Esophagus muscularis mucosa (tissue), 3 donors: ENCODE measurements at regions not wholly inside any gene's neighbourhood (a gene's known extent, or its start where the extent isn't known, plus 50 kb on each side); places are given as distances from the start of the nearest gene placed in this dataset.

Experiments used
- EP300 ChIP-seq: sonication (generic); formaldehyde crosslinking; IDR thresholded peaks from one replicate; pipeline ENCODE4 v1.6.1; 2017; ENCODE audit warnings: antibody characterized with exemption
- TF ChIP-seq, protein P1 (sequence below), 3 experiments: fragments of 200-600 bp in 2 of 3; fragments of 450-650 bp in 1 of 3; sonication (generic) in 2 of 3; IDR thresholded peaks; one replicate each; pipeline ENCODE4 v1.5.1; 2017 to 2019; ENCODE audit warnings: antibody characterized with exemption in 3 of 3, mild to moderate bottlenecking in 2 of 3, moderate library complexity in 1 of 3

DNA sequence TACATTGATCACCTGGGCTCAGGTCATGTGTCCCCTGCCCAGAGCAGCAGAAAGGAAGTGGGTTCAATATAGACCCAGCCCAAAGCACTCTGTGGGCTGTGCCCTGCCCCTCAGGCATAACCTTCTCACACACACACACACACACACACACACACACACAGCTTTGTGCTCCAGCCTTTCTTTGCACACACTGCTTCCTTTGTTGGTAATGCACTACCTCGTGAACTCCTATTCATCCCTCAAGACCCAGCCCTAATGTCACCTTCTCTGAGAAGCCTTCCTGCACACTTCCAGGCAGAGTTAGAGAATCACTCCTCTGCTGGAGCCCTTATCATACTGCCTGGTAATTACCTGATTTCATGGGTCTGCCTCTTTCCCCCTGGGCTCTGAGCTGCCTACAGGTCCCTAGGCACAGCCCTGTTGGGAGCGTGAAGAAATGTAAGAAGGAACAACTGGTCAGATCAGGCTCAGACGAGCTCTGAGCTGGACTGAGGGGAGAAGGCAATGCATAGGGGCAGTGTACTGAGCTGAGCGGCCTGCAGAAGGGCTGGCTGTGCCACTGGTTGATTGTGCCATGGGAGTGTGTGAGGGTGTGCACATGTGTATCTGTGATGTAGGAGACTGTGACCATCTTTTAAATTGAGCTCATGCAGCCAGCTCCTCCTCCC lies 210.3 kb downstream of the GLI2 start:
- TF ChIP-seq, protein P1, sequence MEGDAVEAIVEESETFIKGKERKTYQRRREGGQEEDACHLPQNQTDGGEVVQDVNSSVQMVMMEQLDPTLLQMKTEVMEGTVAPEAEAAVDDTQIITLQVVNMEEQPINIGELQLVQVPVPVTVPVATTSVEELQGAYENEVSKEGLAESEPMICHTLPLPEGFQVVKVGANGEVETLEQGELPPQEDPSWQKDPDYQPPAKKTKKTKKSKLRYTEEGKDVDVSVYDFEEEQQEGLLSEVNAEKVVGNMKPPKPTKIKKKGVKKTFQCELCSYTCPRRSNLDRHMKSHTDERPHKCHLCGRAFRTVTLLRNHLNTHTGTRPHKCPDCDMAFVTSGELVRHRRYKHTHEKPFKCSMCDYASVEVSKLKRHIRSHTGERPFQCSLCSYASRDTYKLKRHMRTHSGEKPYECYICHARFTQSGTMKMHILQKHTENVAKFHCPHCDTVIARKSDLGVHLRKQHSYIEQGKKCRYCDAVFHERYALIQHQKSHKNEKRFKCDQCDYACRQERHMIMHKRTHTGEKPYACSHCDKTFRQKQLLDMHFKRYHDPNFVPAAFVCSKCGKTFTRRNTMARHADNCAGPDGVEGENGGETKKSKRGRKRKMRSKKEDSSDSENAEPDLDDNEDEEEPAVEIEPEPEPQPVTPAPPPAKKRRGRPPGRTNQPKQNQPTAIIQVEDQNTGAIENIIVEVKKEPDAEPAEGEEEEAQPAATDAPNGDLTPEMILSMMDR (IDR thresholded peaks at IDR 0.05) = no peak
- no peak for TF ChIP-seq EP300
